ENCODE measurements at regions not wholly inside any gene's neighbourhood (a gene's known extent, or its start where the extent isn't known, plus 50 kb on each side); places are given as distances from the start of the nearest gene placed in this dataset.
"Not testable (repeated sequence)": the region's sequence is repeated elsewhere in the genome, so short reads cannot be mapped to it uniquely, and the experiment has no call there.

GRCh38 chr9:42239445-42240260 lies 56.2 kb downstream of the SPATA31A6 start:
- not testable (repeated sequence) for DNase-seq (ENCODE audit: low spot score)

- DNase-seq (ENCODE audit: low spot score), result peak; percentile 30
These were observed 56.8 kb downstream of the SPATA31A6 start for GRCh38 chr9:42240261-42240579.

- DNase-seq (ENCODE audit: low spot score), result not testable (repeated sequence)
These were observed 59.8 kb downstream of the SPATA31A6 start for GRCh38 chr9:42243211-42243610.

GRCh38 chr9:42243822-42244221 lies 60.4 kb downstream of the SPATA31A6 start:
- not testable (repeated sequence) for DNase-seq (ENCODE audit: low spot score)

GRCh38 chr9:42268729-42269128 lies 85.3 kb downstream of the SPATA31A6 start:
- not testable (repeated sequence) for DNase-seq (ENCODE audit: low spot score)

- not testable (repeated sequence) for DNase-seq (ENCODE audit: low spot score)
These were observed 85.7 kb downstream of the SPATA31A6 start for GRCh38 chr9:42269171-42269570.

GRCh38 chr9:42273191-42273590 lies 89.7 kb downstream of the SPATA31A6 start:
- not testable (repeated sequence) for DNase-seq (ENCODE audit: low spot score)

GRCh38 chr9:42275141-42275540 lies 91.7 kb downstream of the SPATA31A6 start:
- no peak for DNase-seq (ENCODE audit: low spot score)

GRCh38 chr9:42282531-42283178 lies 99.2 kb downstream of the SPATA31A6 start:
- not testable (repeated sequence) for DNase-seq (ENCODE audit: low spot score)

GRCh38 chr9:42283179-42283543 lies 99.7 kb downstream of the SPATA31A6 start:
- DNase-seq (ENCODE audit: low spot score), result not testable (repeated sequence)

- not testable (repeated sequence) for DNase-seq (ENCODE audit: low spot score)
These were observed 102.8 kb downstream of the SPATA31A6 start for GRCh38 chr9:42286145-42286845.

GRCh38 chr9:42288002-42288864 lies 104.8 kb downstream of the SPATA31A6 start:
- DNase-seq (ENCODE audit: low spot score), result not testable (repeated sequence)

GRCh38 chr9:42288865-42289229 lies 105.4 kb downstream of the SPATA31A6 start:
- not testable (repeated sequence) for DNase-seq (ENCODE audit: low spot score)

GRCh38 chr9:42300124-42300523 lies 116.7 kb downstream of the SPATA31A6 start:
- not testable (repeated sequence) for DNase-seq (ENCODE audit: low spot score)

GRCh38 chr9:42306625-42307024 lies 123.2 kb downstream of the SPATA31A6 start:
- not testable (repeated sequence) for DNase-seq (ENCODE audit: low spot score)

GRCh38 chr9:42307449-42307848 lies 124.0 kb downstream of the SPATA31A6 start:
- not testable (repeated sequence) for DNase-seq (ENCODE audit: low spot score)

GRCh38 chr9:42310972-42311371 lies 127.5 kb downstream of the SPATA31A6 start:
- DNase-seq (ENCODE audit: low spot score), result not testable (repeated sequence)

GRCh38 chr9:42316026-42316425 lies 132.6 kb downstream of the SPATA31A6 start:
- DNase-seq (ENCODE audit: low spot score), result not testable (repeated sequence)

GRCh38 chr9:42317677-42318076 lies 134.2 kb downstream of the SPATA31A6 start:
- DNase-seq (ENCODE audit: low spot score), result not testable (repeated sequence)

GRCh38 chr9:42323084-42323809 lies 139.8 kb downstream of the SPATA31A6 start:
- DNase-seq (ENCODE audit: low spot score), result not testable (repeated sequence)

- DNase-seq (ENCODE audit: low spot score), result not testable (repeated sequence)
These were observed 141.7 kb downstream of the SPATA31A6 start for GRCh38 chr9:42325142-42325541.

Data from A172 (cell line).